GM19324 (cell line): ENCODE measurements at regions not wholly inside any gene's neighbourhood (a gene's known extent, or its start where the extent isn't known, plus 50 kb on each side); places are given as distances from the start of the nearest gene placed in this dataset.

Source experiments
- ATAC-seq: cut with Tn5 transposase; IDR thresholded peaks from one replicate; pipeline ENCODE4 v1.9.1; 2021; ENCODE audit warnings: mild to moderate bottlenecking, moderate library complexity; ENCODE audit not compliant: unreplicated experiment, low FRiP score

DNA sequence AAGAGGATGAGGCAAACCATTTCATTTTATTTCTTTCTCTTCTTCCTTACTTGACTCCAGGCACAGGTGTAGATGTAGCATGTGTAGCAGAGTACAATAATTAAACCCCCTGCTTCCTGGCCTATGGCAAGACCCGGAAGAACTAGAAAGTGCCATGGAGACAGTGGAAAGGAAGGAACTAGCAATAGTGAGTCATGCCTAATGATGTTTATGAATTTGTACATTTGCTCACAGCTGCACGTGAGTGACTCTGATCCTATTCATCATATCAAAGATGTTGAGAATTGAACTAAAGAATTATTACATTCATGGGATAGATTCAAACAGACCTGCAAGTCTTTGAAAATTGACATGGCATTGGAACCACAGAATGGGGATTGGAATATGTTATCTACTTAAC lies 2233.9 kb upstream of the TENM3 start:
- ATAC-seq, result no peak

DNA sequence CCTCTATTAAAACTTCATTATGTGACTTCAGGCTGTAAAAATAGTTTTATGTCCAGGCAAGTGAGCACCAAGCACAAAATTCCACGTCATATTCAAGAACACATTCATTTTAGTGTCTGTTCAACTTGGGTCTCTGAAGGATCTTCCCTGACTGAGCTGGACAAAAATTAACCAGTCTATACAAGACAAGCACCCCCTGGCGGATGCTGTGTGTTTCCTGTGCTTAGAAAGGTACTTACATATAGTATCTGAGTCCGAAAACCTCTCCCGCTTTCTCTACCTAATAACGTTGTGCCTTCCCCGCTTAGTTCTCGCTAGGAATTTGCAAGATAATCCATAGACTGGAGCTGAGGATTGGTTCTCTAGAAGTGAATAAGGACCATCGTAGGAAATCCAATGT lies 2214.5 kb upstream of the TENM3 start:
- ATAC-seq, result no peak

DNA sequence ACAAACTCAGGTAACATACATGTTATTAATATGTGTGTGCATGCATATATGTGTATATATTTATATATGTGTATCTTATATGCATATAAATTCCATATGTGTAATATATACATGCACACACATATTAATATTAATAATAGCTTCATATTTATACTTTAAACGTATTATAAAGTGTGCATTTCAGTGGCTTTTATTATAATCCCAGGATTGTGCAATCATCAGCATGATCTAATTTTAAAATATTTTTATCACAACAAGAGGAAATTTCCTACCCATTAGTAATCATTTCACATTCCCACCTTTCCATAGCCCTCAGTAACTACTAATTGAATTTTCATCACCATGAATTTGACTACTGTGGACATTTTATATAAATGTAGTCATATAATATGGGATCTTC lies 2211.9 kb upstream of the TENM3 start:
- ATAC-seq, result no peak

GRCh38 chr4:180041576-180041975 lies 2201.6 kb upstream of the TENM3 start:
- ATAC-seq, result no peak

DNA sequence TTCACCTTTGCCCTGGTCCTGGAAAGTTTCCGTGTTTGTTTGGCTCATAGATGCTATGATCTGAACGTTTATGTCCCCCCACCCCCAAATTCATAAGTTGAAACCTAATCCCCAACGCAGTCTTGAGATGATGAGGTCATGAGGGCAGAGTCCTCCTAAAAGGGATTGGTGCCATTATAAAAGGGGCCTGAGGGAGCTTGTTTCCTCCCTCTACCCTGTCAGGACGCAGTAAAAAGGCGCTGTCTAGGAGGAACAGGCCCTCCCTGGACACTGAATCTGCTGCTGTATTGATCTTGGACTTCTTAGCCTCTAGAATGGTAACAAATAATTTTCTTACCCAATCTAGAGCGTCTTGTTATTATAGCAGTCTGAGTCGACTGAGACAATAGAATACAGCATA lies 2190.6 kb upstream of the TENM3 start:
- no peak for ATAC-seq

GRCh38 chr4:180054291-180054690 lies 2188.9 kb upstream of the TENM3 start:
- no peak for ATAC-seq

GRCh38 chr4:180057299-180057721 lies 2185.9 kb upstream of the TENM3 start:
- no peak for ATAC-seq

- ATAC-seq, result no peak
Measured at GRCh38 chr4:180057891-180058671, 2185.1 kb upstream of the TENM3 start.

GRCh38 chr4:180058691-180059215 lies 2184.4 kb upstream of the TENM3 start:
- no peak for ATAC-seq

GRCh38 chr4:180059216-180059881 lies 2183.9 kb upstream of the TENM3 start:
- ATAC-seq, result no peak

- no peak for ATAC-seq
Measured at GRCh38 chr4:180060159-180060889, 2182.9 kb upstream of the TENM3 start.

GRCh38 chr4:180081072-180081471 lies 2162.1 kb upstream of the TENM3 start:
- no peak for ATAC-seq

DNA sequence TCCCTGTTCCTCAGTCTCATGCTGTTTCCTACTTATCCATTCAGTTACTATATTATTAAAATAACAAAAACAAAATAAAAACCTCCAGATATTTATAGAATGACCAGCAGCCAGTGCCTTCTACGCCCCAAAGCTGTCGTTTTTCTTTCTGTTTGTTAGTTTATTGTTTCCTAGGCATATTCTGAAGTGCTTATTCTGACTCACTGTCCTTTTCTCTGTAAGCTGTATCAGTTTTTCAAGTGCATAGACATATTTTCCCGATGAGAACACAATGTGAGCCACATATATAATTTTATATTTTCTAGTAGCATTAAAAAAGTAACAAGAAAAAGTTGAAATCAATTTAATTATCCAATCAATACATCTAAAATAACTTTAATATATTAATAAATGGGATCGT lies 2158.6 kb upstream of the TENM3 start:
- ATAC-seq, result no peak

DNA sequence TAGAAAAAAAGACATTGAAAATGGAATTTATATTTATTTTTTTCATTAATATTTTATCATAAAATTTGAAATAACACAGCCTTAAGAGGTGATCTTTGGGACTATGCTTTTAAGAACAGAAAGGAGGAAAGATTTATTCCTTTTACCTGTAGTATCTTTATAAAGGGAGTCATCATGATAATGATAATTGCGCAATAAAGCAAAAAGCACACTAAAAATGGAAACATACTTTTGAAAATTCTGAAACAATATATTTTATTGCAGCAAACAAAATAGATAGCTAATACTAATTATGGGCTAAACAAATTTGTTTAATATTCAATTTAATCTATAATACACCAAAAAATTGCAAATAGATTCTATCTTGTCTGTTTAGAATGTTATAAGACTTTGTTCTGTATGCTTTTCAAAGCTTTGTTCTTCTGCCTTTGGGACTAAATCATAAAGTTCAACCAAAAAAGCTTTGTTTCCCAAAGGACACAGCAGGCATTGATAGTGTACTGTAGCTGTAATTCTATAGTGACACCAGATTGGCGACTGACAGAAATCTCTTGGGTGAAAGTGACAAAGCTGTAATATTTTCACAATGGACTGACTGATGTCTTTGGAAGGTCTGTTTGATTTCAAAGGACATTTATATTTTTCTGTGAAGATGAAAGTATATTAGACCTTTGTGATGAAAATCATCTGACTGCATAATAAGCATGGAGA lies 2156.6 kb upstream of the TENM3 start:
- no peak for ATAC-seq

- no peak for ATAC-seq
Measured at GRCh38 chr4:180098586-180098985, 2144.6 kb upstream of the TENM3 start.

DNA sequence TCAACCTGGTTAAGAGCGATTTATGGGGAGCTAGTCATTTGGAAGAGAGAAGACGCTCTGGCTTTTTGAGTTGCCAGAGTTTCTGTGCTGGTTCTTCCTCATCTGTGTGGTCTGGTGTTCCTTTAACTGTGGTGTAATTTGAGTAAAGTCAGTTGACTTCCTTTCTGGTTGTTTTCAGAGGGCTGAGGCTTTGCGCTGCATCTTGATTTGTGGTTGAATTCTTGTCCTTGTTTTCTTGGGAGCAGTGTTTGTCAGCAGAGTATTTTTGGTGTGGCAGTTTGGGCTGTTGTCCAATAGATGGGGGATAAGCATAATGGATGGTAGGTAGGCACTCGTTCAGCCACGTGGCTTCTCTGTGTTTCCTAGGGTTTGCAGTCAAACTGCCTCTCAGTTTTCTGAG lies 2143.2 kb upstream of the TENM3 start:
- ATAC-seq, result no peak

DNA sequence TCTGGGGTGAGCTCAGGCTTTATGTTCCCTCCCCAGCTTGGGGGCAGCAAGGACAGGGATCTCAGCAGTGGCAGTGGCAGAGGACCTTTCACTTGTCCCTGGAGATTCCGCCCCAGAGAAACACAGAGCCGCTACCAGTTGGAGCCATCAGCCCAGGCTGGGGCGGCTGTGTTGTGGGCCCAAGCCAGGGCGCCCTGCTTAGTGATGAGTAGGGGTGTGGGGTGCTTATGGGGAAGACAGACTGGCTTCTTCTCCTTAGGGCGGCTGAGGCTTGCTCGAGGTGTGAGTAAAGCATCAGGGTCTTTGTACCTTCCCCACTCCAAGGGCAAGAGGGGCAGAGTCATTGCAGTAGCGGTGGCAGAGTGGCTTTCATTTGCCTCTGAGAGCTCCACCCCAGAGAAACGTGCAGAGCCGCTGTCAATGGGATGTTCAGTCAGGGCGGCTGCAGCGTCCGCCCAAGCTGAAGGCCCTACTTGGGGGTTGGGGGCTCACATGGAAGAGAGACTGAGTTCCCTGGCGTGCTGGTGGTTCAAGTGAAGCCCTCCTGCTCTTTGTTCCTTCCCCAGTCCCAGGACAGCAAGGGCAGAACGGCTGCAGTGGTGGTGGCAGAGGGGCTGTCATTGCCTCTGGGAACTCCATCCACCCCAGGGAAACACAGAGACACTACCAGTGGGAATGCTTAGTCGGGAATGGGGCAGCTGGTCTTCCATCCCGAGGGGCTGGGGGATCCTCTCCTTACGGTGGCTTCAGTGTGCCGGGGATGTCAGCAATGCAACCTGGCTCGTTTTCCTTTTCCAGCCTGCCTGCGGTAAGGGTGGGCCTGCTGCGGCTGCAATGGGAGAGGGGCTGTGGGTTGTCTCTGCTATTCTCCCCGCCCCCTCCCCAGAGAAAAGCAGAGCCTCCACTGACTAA lies 2142.5 kb upstream of the TENM3 start:
- ATAC-seq, result no peak

DNA sequence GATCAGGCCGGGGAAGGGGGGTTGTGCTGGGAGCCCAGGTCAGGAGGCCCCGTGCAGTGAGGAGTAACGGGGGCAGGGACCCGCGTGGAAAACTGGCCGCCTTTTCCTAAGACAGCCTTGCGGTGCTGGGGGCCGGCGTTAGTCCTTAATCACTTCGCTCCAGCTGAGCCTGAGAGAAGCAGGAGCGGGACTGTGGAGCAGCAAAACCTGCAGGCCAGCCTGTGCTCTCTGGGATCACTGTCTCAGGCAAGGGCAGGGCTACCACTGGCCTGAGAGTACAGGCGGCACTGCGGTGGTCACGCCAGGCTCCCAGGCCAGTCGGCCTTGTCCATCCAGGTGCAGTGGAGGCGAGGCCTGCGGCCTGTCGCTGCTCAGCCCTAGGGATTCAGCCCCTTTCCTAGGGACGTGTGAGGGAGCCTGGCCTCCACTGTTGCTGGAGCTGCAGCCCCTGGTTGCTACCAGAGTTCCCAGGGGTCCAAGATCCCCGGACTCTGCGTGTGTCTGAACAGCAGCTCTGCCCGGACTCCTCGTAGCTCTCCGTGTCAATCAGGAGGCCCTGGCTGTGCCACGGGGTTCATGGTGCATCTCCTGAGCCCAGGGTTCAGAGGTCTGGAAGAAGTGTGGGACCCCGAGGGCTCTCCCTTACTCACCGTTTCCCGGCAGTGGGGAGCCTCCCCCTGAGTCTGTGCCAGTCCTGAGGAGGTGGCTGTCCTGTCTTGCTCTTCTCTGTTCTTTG lies 2141.7 kb upstream of the TENM3 start:
- ATAC-seq, result no peak

DNA sequence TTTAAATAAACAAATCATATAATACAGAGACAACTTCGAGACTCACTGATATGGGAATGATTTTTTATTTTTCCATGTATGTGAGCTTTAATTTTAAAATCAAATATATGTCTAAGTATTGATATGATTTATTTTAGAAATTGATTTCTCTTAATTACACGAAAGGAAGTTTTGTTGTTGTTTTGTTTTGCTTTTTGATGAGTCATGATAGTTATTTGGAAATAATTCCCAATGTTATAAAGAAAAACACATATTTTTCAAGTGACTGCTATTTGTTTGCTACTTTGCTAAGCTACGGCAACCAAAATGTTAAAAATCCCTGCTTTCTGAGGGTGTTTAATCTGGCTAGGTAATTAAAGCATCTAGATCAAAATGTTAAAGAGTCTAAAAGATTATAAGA lies 2139.4 kb upstream of the TENM3 start:
- no peak for ATAC-seq
